ENCODE measurements at regions not wholly inside any gene's neighbourhood (a gene's known extent, or its start where the extent isn't known, plus 50 kb on each side); places are given as distances from the start of the nearest gene placed in this dataset.

DNA sequence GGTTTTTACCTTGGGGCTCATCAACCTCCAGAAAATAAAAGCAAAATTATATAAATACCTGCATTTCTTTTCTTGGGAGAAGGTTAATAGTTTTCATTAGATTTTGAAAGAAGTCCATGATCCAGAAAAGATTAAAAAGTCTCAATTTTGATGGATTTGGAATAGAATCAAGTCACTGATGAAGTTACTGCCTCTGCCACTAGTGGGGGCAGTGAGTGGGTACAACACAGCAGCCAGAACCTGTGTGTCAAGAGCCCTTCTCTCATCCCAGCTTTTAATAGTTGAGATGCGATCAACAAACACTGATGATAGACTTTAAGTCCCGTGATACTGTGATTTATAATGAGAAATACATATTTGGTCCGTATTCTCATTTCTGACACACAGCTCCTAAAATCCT is 686.7 kb downstream of the DIAPH3 start:
- Histone ChIP-seq H3K9me3 (ENCODE audit: control extremely low read depth in 1 of 3, control insufficient read depth in 2 of 3, insufficient read depth in 1 of 3, low read length in 2 of 3) (peaks cover 0 to 1% (median 0%) of the 10 kb centered on the region in 3 donors), H3K4me1 (ENCODE audit: control insufficient read depth in 2 of 2, insufficient read depth in 2 of 2, low read length in 2 of 2) (no peaks in the 10 kb centered on the region), H3K4me2 (replicated peaks; ENCODE audit: low read depth, low read length, poor library complexity, severe bottlenecking) (no peak overlapping the region), H3K9ac (ENCODE audit: low read length) (no peak overlapping the region), H3K79me2 (ENCODE audit: control insufficient read depth, insufficient read depth, low read length) (no peaks in the 10 kb centered on the region), H4K20me1 (ENCODE audit: control insufficient read depth, insufficient read depth, low read length, poor library complexity, severe bottlenecking) (no peaks in the 10 kb centered on the region), H3K36me3 (replicated peaks in 1 of 2; ENCODE audit: control extremely low read depth in 1 of 2, control insufficient read depth in 1 of 2, extremely low read depth in 1 of 2, insufficient read depth in 2 of 2, low read length in 1 of 2) (no peaks in the 10 kb centered on the region), H2AFZ (ENCODE audit: insufficient read depth, low read depth, low read length, poor library complexity, severe bottlenecking) (no peak overlapping the region), H3K27me3 (replicated peaks in 1 of 4; ENCODE audit: control extremely low read depth in 1 of 4, control insufficient read depth in 3 of 4, insufficient read depth in 4 of 4, low read length in 3 of 4) (no peaks in the 10 kb centered on the region), H3K27ac (ENCODE audit: low read length in 2 of 2) (no peak overlapping the region), H3K4me3 (ENCODE audit: control extremely low read depth in 1 of 5, extremely low read depth in 1 of 5, insufficient read depth in 1 of 5, low read depth in 2 of 5, low read length in 4 of 5) (no peak overlapping the region)
- DNase-seq, result no peak
- ChIA-PET CTCF (no interaction called here), POLR2A (no interaction called here)
- no peak for TF ChIP-seq EZH2 (IDR thresholded peaks at IDR 0.05; ENCODE audit: borderline replicate concordance, insufficient read depth, low read depth, low read length, poor library complexity, severe bottlenecking)
- no peak for TF ChIP-seq CTCF (IDR thresholded peaks at IDR 0.05)
- Mint-ChIP-seq H3K27ac (no peak overlapping the region), H3K4me1 (no peaks in the 10 kb centered on the region), H3K9me3 (ENCODE audit: insufficient read depth) (no peaks in the 10 kb centered on the region), H3K4me3 (no peak overlapping the region), H3K27me3 (no peaks in the 10 kb centered on the region)
- intact Hi-C loops (cut with micrococcal nuclease), result no loop called here
- WGBS (ENCODE audit: insufficient coverage), result no CpG with 5 or more reads among the region's 3 CpGs
- ATAC-seq (ENCODE audit: low read depth), result no peak

- ATAC-seq (ENCODE audit: low read depth) (no peak), DNase-seq (no peak)
- no peaks in the 10 kb centered on the region for H3K27me3 ChIP-seq (replicated peaks in 1 of 4; ENCODE audit: control extremely low read depth in 1 of 4, control insufficient read depth in 3 of 4, insufficient read depth in 4 of 4, low read length in 3 of 4)
- no peak overlapping the region for H2AFZ ChIP-seq (ENCODE audit: insufficient read depth, low read depth, low read length, poor library complexity, severe bottlenecking)
- H3K27me3 Mint-ChIP-seq, result no peaks in the 10 kb centered on the region
- ChIA-PET POLR2A (no interaction called here), CTCF (no interaction called here)
- no peaks in the 10 kb centered on the region for H3K9me3 ChIP-seq (ENCODE audit: control extremely low read depth in 1 of 3, control insufficient read depth in 2 of 3, insufficient read depth in 1 of 3, low read length in 2 of 3)
- H3K4me1 ChIP-seq (ENCODE audit: control insufficient read depth in 2 of 2, insufficient read depth in 2 of 2, low read length in 2 of 2), result no peaks in the 10 kb centered on the region
- no peak overlapping the region for H3K4me2 ChIP-seq (replicated peaks; ENCODE audit: low read depth, low read length, poor library complexity, severe bottlenecking)
- H3K4me3 Mint-ChIP-seq, result no peak overlapping the region
- H3K4me3 ChIP-seq (ENCODE audit: control extremely low read depth in 1 of 5, extremely low read depth in 1 of 5, insufficient read depth in 1 of 5, low read depth in 2 of 5, low read length in 4 of 5), result no peak overlapping the region
- intact Hi-C loops (cut with micrococcal nuclease), result no loop called here
- TF ChIP-seq CTCF (IDR thresholded peaks at IDR 0.05) (no peak), EZH2 (IDR thresholded peaks at IDR 0.05; ENCODE audit: borderline replicate concordance, insufficient read depth, low read depth, low read length, poor library complexity, severe bottlenecking) (no peak)
- H3K79me2 ChIP-seq (ENCODE audit: control insufficient read depth, insufficient read depth, low read length), result no peaks in the 10 kb centered on the region
- no peaks in the 10 kb centered on the region for H3K9me3 Mint-ChIP-seq (ENCODE audit: insufficient read depth)
- H4K20me1 ChIP-seq (ENCODE audit: control insufficient read depth, insufficient read depth, low read length, poor library complexity, severe bottlenecking), result no peaks in the 10 kb centered on the region
- H3K36me3 ChIP-seq (replicated peaks in 1 of 2; ENCODE audit: control extremely low read depth in 1 of 2, control insufficient read depth in 1 of 2, extremely low read depth in 1 of 2, insufficient read depth in 2 of 2, low read length in 1 of 2), result no peaks in the 10 kb centered on the region
- no peak overlapping the region for H3K27ac Mint-ChIP-seq
- no peaks in the 10 kb centered on the region for H3K4me1 Mint-ChIP-seq
- no peak overlapping the region for H3K9ac ChIP-seq (ENCODE audit: low read length)
- 90% methylated on average over 4 of the region's 7 CpGs for WGBS (ENCODE audit: insufficient coverage)
- H3K27ac ChIP-seq (ENCODE audit: low read length in 2 of 2), result no peak overlapping the region
Observed at GRCh38 chr13:59478908-59479307, 684.8 kb downstream of the DIAPH3 start.
